ENCODE measurements at regions not wholly inside any gene's neighbourhood (a gene's known extent, or its start where the extent isn't known, plus 50 kb on each side); places are given as distances from the start of the nearest gene placed in this dataset.

DNA sequence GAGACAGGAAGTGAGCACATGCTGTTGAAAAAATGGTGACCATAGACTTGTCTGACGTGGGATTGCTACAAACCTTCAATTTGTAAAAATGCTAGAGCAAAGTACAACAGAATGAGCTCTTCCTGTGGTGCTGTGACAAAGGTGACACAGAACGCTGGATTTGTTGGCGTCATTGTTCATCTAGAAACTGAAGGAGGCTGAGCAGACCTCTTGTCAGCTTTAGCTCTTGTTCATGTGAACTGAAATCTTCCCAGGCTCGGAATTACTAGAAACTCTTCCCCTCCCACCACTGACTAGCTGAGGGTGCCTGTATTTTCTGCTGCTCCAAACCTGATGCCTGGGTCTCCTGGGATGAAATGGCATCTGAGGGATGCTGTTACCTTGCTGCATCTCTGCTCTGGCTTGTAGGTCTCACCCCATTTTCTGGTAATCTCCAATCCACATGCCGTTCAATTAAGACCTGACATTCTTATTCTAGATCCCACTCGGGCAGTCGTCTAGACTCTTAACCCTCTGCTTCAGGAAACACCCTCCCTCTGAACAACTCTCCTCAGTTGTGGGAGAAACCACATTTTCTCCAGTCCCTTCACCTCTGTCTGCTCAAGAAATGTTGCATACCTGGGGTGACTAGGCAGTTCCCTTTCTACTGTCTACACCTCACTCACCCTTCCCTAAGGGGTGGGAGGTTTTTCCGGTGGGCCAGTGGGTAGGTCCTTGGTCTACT, 349.3 kb downstream of the CXCL12 start:
- Histone ChIP-seq H3K27me3 (ENCODE audit: low read depth, low read length) (no peaks in the 10 kb centered on the region), H3K27ac (ENCODE audit: low read length) (no peak overlapping the region), H3K4me2 (ENCODE audit: low read length) (no peak overlapping the region), H4K20me1 (ENCODE audit: insufficient read depth, low read length) (no peaks in the 10 kb centered on the region), H2AFZ (ENCODE audit: low read depth, low read length) (no peak overlapping the region), H3K36me3 (replicated peaks; ENCODE audit: low read depth, low read length) (no peaks in the 10 kb centered on the region), H3K4me1 (ENCODE audit: low read length) (no peaks in the 10 kb centered on the region; the same call in 1 of the 2 replicates), H3K79me2 (ENCODE audit: low read length) (no peaks in the 10 kb centered on the region), H3K9ac (ENCODE audit: low read length) (no peak overlapping the region), H3K9me3 (ENCODE audit: insufficient read depth, low read length) (no peaks in the 10 kb centered on the region), H3K4me3 (ENCODE audit: low read length) (no peak overlapping the region)
- TF ChIP-seq EZH2phosphoT487 (IDR thresholded peaks at IDR 0.05; ENCODE audit: low read depth) (no peak), CTCF (IDR thresholded peaks at IDR 0.05; ENCODE audit: low read depth, low read length) (no peak)

- TF ChIP-seq EZH2phosphoT487 (IDR thresholded peaks at IDR 0.05; ENCODE audit: low read depth) (no peak), CTCF (IDR thresholded peaks at IDR 0.05; ENCODE audit: low read depth, low read length) (no peak)
- no peaks in the 10 kb centered on the region for H4K20me1 ChIP-seq (ENCODE audit: insufficient read depth, low read length)
- H3K27ac ChIP-seq (ENCODE audit: low read length): no peak overlapping the region
- H2AFZ ChIP-seq (ENCODE audit: low read depth, low read length): no peak overlapping the region
- no peak overlapping the region for H3K4me2 ChIP-seq (ENCODE audit: low read length)
- no peaks in the 10 kb centered on the region for H3K27me3 ChIP-seq (ENCODE audit: low read depth, low read length)
- peaks cover 7% of the 10 kb centered on the region for H3K4me1 ChIP-seq (ENCODE audit: low read length)
- H3K36me3 ChIP-seq (replicated peaks; ENCODE audit: low read depth, low read length): no peaks in the 10 kb centered on the region
- H3K4me3 ChIP-seq (ENCODE audit: low read length): no peak overlapping the region
- H3K9me3 ChIP-seq (ENCODE audit: insufficient read depth, low read length): no peaks in the 10 kb centered on the region
- no peaks in the 10 kb centered on the region for H3K79me2 ChIP-seq (ENCODE audit: low read length)
- no peak overlapping the region for H3K9ac ChIP-seq (ENCODE audit: low read length)
These were observed 350.0 kb downstream of the CXCL12 start for GRCh38 chr10:44034946-44035345.

- Histone ChIP-seq H3K79me2 (ENCODE audit: low read length) (no peaks in the 10 kb centered on the region), H3K27ac (ENCODE audit: low read length) (no peak overlapping the region), H3K4me3 (ENCODE audit: low read length) (no peak overlapping the region), H3K4me1 (ENCODE audit: low read length) (peaks cover 8% of the 10 kb centered on the region), H2AFZ (ENCODE audit: low read depth, low read length) (no peak overlapping the region), H4K20me1 (ENCODE audit: insufficient read depth, low read length) (no peaks in the 10 kb centered on the region), H3K36me3 (replicated peaks; ENCODE audit: low read depth, low read length) (no peaks in the 10 kb centered on the region), H3K9me3 (ENCODE audit: insufficient read depth, low read length) (no peaks in the 10 kb centered on the region), H3K9ac (ENCODE audit: low read length) (no peak overlapping the region), H3K27me3 (ENCODE audit: low read depth, low read length) (no peaks in the 10 kb centered on the region), H3K4me2 (ENCODE audit: low read length) (no peak overlapping the region)
- TF ChIP-seq CTCF (IDR thresholded peaks at IDR 0.05; ENCODE audit: low read depth, low read length): no peak
- TF ChIP-seq EZH2phosphoT487 (IDR thresholded peaks at IDR 0.05; ENCODE audit: low read depth): no peak
These were observed 351.9 kb downstream of the CXCL12 start for GRCh38 chr10:44033008-44033407.

GRCh38 chr10:44032216-44032615, 352.7 kb downstream of the CXCL12 start:
- H3K27me3 ChIP-seq (ENCODE audit: low read depth, low read length): no peaks in the 10 kb centered on the region
- no peaks in the 10 kb centered on the region for H4K20me1 ChIP-seq (ENCODE audit: insufficient read depth, low read length)
- H3K4me1 ChIP-seq (ENCODE audit: low read length): peaks cover 8% of the 10 kb centered on the region
- TF ChIP-seq CTCF (IDR thresholded peaks at IDR 0.05; ENCODE audit: low read depth, low read length): no peak
- no peak for TF ChIP-seq EZH2phosphoT487 (IDR thresholded peaks at IDR 0.05; ENCODE audit: low read depth)
- no peaks in the 10 kb centered on the region for H3K9me3 ChIP-seq (ENCODE audit: insufficient read depth, low read length)
- no peaks in the 10 kb centered on the region for H3K79me2 ChIP-seq (ENCODE audit: low read length)
- H2AFZ ChIP-seq (ENCODE audit: low read depth, low read length): no peak overlapping the region
- H3K36me3 ChIP-seq (replicated peaks; ENCODE audit: low read depth, low read length): no peaks in the 10 kb centered on the region
- H3K4me2 ChIP-seq (ENCODE audit: low read length): no peak overlapping the region
- H3K9ac ChIP-seq (ENCODE audit: low read length): no peak overlapping the region
- no peak overlapping the region for H3K27ac ChIP-seq (ENCODE audit: low read length)
- no peak overlapping the region for H3K4me3 ChIP-seq (ENCODE audit: low read length)
